Tibial nerve (tissue), 4 donors: ENCODE measurements at regions not wholly inside any gene's neighbourhood (a gene's known extent, or its start where the extent isn't known, plus 50 kb on each side); places are given as distances from the start of the nearest gene placed in this dataset.

ENCODE experiments used
- DNase-seq, 2 donors: peaks; one replicate each; pipeline ENCODE4 v3.0.0-alpha.2; 2019; ENCODE audit warnings: low spot score in 2 of 2
- H3K27ac ChIP-seq, 4 donors: fragments of 200-600 bp; sonication (generic) in 3 of 4; one replicate each; pipeline ENCODE4 v1.5.1; 2017 to 2019; ENCODE audit warnings: mild to moderate bottlenecking in 1 of 4
- H3K27me3 ChIP-seq, 2 donors: fragments of 200-600 bp; sonication (generic) in 1 of 2; one replicate each; pipeline versions ENCODE4 v1.5.1 to v1.6.0; 2017 to 2019
- H3K36me3 ChIP-seq, 3 donors: fragments of 200-600 bp; sonication (generic); one replicate each; pipeline ENCODE4 v1.5.1; 2018 to 2019
- H3K4me1 ChIP-seq, 4 donors: fragments of 200-600 bp; sonication (generic) in 3 of 4; one replicate each; pipeline ENCODE4 v1.5.1; 2017 to 2019
- H3K4me3 ChIP-seq, 4 donors: fragments of 200-600 bp; sonication (generic) in 3 of 4; one replicate each; pipeline ENCODE4 v1.5.1; 2017 to 2019; ENCODE audit warnings: mild to moderate bottlenecking in 1 of 4, moderate library complexity in 1 of 4
- H3K9me3 ChIP-seq, 4 donors: fragments of 200-600 bp; sonication (generic) in 3 of 4; one replicate each; pipeline ENCODE4 v1.5.1; 2017 to 2019
- EP300 ChIP-seq, 2 donors: sonication (generic); formaldehyde crosslinking; IDR thresholded peaks; one replicate each; pipeline ENCODE4 v1.6.1; 2017; ENCODE audit warnings: antibody characterized with exemption in 2 of 2, mild to moderate bottlenecking in 1 of 2
- POLR2A ChIP-seq, 2 donors: fragments of 450-650 bp; IDR thresholded peaks; one replicate each; pipeline ENCODE4 v1.6.1; 2017; ENCODE audit warnings: antibody characterized with exemption in 2 of 2, mild to moderate bottlenecking in 2 of 2, moderate library complexity in 2 of 2
- WGBS, 2 donors: methylation state at CpG; one replicate each; pipeline ENCODE4 v1.1.5; 2018; 5-methylcytosine and 5-hydroxymethylcytosine counted together
- TF ChIP-seq, protein P1 (sequence below), 5 experiments: fragments of 200-600 bp in 3 of 5; fragments of 450-650 bp in 2 of 5; sonication (generic) in 3 of 5; IDR thresholded peaks; one replicate each; pipeline ENCODE4 v1.5.1; 2016 to 2019; ENCODE audit warnings: antibody characterized with exemption in 5 of 5, mild to moderate bottlenecking in 3 of 5, moderate library complexity in 2 of 5

DNA sequence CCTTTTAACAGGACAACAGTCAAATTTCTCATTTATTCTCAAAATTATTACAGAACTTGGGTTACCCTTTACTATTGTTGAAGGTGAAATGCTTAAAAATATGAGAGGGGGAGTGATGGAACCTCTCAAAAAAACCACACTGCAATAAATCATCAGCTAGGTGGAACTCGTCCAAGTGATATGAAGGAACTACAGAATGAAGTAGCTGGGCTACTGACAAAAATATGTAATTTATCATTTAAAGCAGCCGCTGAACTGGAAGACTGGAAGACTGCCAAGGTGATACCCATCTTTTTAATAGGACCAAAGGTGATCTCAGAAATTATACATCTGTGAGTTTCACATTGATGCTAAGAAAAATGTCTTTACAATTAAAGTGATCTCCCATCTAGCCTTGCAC, 597.7 kb upstream of the TENM3 start:
- no peak for TF ChIP-seq POLR2A (IDR thresholded peaks at IDR 0.05)
- H3K4me3 ChIP-seq: no peak overlapping the region

DNA sequence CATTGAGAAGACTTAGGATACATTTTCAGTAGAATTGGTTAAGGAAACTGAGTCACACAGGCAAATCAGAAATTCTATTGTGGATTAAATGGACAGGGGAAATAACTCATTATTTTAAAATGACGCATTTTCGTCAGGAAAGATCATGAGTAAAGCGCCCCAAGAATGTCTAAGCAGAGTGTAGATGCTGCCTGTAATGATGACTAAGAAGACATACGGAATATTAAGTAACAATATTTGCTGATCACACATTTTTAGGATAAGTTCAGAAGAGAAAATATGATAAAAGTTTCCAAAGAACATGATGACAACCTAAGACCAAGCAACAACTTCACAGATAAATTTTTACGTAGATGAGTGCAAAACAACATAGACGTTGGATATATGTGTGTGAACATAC, 596.3 kb upstream of the TENM3 start:
- no peak for DNase-seq
- H3K4me1 ChIP-seq: peaks cover 0 to 5% (median 0%) of the 10 kb centered on the region in 4 donors
- H3K27ac ChIP-seq: no peak overlapping the region
- TF ChIP-seq EP300 (IDR thresholded peaks at IDR 0.05): no peak
- no peak for TF ChIP-seq POLR2A (IDR thresholded peaks at IDR 0.05)
- TF ChIP-seq, protein P1, sequence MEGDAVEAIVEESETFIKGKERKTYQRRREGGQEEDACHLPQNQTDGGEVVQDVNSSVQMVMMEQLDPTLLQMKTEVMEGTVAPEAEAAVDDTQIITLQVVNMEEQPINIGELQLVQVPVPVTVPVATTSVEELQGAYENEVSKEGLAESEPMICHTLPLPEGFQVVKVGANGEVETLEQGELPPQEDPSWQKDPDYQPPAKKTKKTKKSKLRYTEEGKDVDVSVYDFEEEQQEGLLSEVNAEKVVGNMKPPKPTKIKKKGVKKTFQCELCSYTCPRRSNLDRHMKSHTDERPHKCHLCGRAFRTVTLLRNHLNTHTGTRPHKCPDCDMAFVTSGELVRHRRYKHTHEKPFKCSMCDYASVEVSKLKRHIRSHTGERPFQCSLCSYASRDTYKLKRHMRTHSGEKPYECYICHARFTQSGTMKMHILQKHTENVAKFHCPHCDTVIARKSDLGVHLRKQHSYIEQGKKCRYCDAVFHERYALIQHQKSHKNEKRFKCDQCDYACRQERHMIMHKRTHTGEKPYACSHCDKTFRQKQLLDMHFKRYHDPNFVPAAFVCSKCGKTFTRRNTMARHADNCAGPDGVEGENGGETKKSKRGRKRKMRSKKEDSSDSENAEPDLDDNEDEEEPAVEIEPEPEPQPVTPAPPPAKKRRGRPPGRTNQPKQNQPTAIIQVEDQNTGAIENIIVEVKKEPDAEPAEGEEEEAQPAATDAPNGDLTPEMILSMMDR (IDR thresholded peaks at IDR 0.05): no peak
- H3K9me3 ChIP-seq: peaks cover 0 to 5% (median 0%) of the 10 kb centered on the region in 4 donors
- H3K36me3 ChIP-seq: no peaks in the 10 kb centered on the region
- no peaks in the 10 kb centered on the region for H3K27me3 ChIP-seq
- H3K4me3 ChIP-seq: no peak overlapping the region
- WGBS, 2 donors: 90 to 91% methylated on average over 6 of the region's 6 CpGs

More for the DNA sequence above, 597.7 kb upstream of the TENM3 start:
- peaks cover 0 to 5% (median 0%) of the 10 kb centered on the region in 4 donors for H3K4me1 ChIP-seq
- no peak overlapping the region for H3K27ac ChIP-seq
- no peak for DNase-seq
- 60 to 63% methylated on average over 2 of the region's 2 CpGs for WGBS, 2 donors
- H3K36me3 ChIP-seq: no peaks in the 10 kb centered on the region
- no peaks in the 10 kb centered on the region for H3K27me3 ChIP-seq
- peaks cover 0 to 5% (median 0%) of the 10 kb centered on the region in 4 donors for H3K9me3 ChIP-seq

DNA sequence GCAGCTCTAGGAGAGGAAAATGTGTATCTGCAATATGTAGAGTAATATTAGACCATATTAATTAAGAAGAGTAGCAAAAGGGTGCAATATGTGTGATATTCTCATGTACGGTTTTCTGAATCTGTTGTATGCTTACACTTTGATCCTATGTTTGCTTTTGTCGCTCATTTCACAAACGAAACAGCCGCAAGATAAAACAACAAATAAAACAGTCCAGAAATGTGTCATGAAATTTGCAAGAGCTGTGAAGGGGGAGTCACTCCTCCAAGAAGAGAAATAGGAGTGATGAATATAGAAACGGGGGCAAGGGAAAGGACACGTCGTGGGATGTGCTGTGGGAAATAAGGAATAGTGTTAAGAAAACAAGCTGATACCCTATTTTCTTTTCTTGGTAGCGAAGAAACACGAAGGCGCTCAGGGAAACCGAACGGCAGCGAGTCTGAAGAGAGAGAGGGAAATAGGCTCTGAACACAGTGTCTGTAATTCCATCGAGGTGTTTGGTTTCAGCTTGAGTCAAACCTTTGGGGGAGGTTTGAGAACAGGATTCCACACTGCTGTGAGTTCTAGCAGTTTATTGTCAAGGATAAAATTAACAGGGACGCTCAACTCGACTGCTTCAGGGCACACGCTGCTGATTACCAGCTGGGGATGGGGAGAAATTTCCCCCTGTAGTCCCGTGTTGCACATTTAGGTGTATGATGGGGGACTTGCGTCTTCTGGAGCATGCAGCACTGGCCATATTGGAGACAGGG, 595.6 kb upstream of the TENM3 start:
- no peak overlapping the region for H3K27ac ChIP-seq
- no peak overlapping the region for H3K4me3 ChIP-seq
- WGBS, 2 donors: 38 to 52% methylated on average over 19 of the region's 19 CpGs
- H3K9me3 ChIP-seq: peaks cover 0 to 2% (median 0%) of the 10 kb centered on the region in 4 donors
- DNase-seq: no peak
- no peaks in the 10 kb centered on the region for H3K36me3 ChIP-seq
- no peaks in the 10 kb centered on the region for H3K27me3 ChIP-seq
- peaks cover 0 to 5% (median 0%) of the 10 kb centered on the region in 4 donors for H3K4me1 ChIP-seq
- TF ChIP-seq POLR2A (IDR thresholded peaks at IDR 0.05) (no peak), EP300 (IDR thresholded peaks at IDR 0.05) (no peak)
- TF ChIP-seq, protein P1 (IDR thresholded peaks at IDR 0.05): no peak

DNA sequence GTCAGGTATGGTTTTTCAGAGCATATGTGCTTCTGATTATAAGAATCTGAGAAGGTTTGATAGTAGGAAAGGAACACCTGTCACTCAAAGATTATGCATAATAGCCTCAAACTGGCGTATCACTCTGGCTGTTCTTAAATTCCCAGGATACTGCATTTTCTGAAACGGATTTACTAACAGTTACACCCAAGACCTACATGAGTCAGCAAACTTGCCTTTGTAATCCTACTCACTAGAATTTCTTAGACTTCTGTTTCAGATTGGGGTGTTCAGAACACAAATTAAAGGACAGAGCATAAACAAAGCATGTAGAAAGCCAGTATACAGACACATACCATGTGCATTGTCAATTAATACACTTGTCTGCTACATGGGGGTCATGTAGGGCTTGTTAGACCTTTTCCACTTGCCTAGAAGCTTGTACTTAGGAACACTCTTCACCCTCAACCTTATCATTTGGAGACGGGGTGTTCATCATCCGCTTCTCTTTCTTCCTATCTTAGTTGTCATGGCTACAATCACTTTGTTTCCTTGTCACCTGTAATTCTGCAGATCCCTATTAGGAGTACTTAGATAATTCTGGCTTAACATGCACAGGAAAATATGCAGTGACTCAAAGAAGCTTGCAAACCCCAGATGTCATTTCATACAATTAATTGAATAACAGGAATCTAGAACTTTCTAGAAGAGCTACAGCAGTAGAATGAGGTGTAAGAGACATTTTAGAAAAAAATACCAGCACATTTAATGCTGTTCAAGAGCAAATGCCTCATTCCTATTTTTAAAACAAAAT, 593.0 kb upstream of the TENM3 start:
- H3K27me3 ChIP-seq: no peaks in the 10 kb centered on the region
- H3K27ac ChIP-seq: no peak overlapping the region
- TF ChIP-seq, protein P1 (IDR thresholded peaks at IDR 0.05): no peak
- no peak for TF ChIP-seq EP300 (IDR thresholded peaks at IDR 0.05)
- no peak for TF ChIP-seq POLR2A (IDR thresholded peaks at IDR 0.05)
- WGBS, 2 donors: 77 to 80% methylated on average over 4 of the region's 4 CpGs
- H3K4me3 ChIP-seq: no peak overlapping the region
- H3K9me3 ChIP-seq: no peaks in the 10 kb centered on the region
- H3K4me1 ChIP-seq: peaks cover 0 to 5% (median 0%) of the 10 kb centered on the region in 4 donors
- no peak for DNase-seq
- no peaks in the 10 kb centered on the region for H3K36me3 ChIP-seq

DNA sequence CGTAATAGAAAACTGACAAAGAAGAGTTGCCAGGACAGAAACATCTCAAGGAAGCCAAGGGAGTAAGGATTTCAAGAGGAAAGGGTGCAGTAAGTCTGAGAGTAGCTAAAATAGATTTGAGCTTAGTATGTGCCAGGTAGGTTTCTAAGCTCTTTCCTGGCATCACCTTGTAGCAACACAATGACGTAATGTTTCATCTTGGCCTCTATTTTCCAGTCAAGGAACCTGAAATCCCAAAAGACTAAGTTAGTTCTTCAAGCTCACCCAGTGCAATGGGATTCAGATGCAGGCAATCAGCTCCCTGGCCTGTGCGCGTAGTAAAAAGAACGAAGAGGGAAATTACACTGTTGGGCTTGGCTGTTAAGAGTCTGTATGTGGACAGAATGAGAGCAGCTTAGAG, 586.5 kb upstream of the TENM3 start:
- no peak for DNase-seq
- TF ChIP-seq EP300 (IDR thresholded peaks at IDR 0.05): no peak
- TF ChIP-seq, protein P1 (IDR thresholded peaks at IDR 0.05): no peak
- TF ChIP-seq POLR2A (IDR thresholded peaks at IDR 0.05): no peak
- Histone ChIP-seq H3K4me3 (no peak overlapping the region), H3K4me1 (peaks cover 0 to 10% (median 3%) of the 10 kb centered on the region in 4 donors), H3K36me3 (no peaks in the 10 kb centered on the region), H3K27ac (no peak overlapping the region), H3K27me3 (no peaks in the 10 kb centered on the region), H3K9me3 (no peaks in the 10 kb centered on the region)
- 86% methylated on average over 5 of the region's 5 CpGs for WGBS, 2 donors
